BJ (cell line): ENCODE measurements at regions not wholly inside any gene's neighbourhood (a gene's known extent, or its start where the extent isn't known, plus 50 kb on each side); places are given as distances from the start of the nearest gene placed in this dataset.

Experiments used
- CTCF ChIA-PET: fragments of 350-600 bp; formaldehyde crosslinking; extraction: SDS; loops from one replicate; lab custom pipeline; 2021; ENCODE audit warnings: antibody characterized with exemption, inconsistent platforms; lab: Yijun Ruan, JAX
- POLR2A ChIA-PET: fragments of 300-600 bp; sonication (Branson Sonifier 250); formaldehyde crosslinking; extraction: SDS; loops from one replicate; lab custom pipeline; 2021; ENCODE audit warnings: antibody characterized with exemption; lab: Charles Lee
- DNase-seq: peaks from one replicate; pipeline ENCODE4 v3.0.0-alpha.2; 2011; ENCODE audit warnings: low read depth
- H3K27me3 ChIP-seq: 2 replicates; pipeline ENCODE4 v1.6.0; 2011; ENCODE audit warnings: low read length; ENCODE audit not compliant: control insufficient read depth, insufficient read depth
- H3K36me3 ChIP-seq: 2 replicates; pipeline ENCODE4 v1.5.1; 2011; ENCODE audit warnings: low read length; ENCODE audit not compliant: control insufficient read depth, insufficient read depth
- H3K4me3 ChIP-seq: 2 replicates; pipeline ENCODE4 v1.5.1; 2011; ENCODE audit warnings: low read depth, mild to moderate bottlenecking, control low read depth, low read length
- TF ChIP-seq, protein P1 (sequence below): IDR thresholded peaks from 2 replicates; pipeline ENCODE4 v1.5.1; 2011; ENCODE audit warnings: low read depth, mild to moderate bottlenecking, control low read depth, inconsistent platforms, low read length, moderate library complexity; ENCODE audit not compliant: insufficient read depth

- no peak overlapping the region for H3K4me3 ChIP-seq
- CTCF ChIA-PET = no interaction called here
- TF ChIP-seq, protein P1, sequence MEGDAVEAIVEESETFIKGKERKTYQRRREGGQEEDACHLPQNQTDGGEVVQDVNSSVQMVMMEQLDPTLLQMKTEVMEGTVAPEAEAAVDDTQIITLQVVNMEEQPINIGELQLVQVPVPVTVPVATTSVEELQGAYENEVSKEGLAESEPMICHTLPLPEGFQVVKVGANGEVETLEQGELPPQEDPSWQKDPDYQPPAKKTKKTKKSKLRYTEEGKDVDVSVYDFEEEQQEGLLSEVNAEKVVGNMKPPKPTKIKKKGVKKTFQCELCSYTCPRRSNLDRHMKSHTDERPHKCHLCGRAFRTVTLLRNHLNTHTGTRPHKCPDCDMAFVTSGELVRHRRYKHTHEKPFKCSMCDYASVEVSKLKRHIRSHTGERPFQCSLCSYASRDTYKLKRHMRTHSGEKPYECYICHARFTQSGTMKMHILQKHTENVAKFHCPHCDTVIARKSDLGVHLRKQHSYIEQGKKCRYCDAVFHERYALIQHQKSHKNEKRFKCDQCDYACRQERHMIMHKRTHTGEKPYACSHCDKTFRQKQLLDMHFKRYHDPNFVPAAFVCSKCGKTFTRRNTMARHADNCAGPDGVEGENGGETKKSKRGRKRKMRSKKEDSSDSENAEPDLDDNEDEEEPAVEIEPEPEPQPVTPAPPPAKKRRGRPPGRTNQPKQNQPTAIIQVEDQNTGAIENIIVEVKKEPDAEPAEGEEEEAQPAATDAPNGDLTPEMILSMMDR = no peak
Observed at GRCh38 chr3:66656609-66657008, 155.8 kb upstream of the LRIG1 start.

DNA sequence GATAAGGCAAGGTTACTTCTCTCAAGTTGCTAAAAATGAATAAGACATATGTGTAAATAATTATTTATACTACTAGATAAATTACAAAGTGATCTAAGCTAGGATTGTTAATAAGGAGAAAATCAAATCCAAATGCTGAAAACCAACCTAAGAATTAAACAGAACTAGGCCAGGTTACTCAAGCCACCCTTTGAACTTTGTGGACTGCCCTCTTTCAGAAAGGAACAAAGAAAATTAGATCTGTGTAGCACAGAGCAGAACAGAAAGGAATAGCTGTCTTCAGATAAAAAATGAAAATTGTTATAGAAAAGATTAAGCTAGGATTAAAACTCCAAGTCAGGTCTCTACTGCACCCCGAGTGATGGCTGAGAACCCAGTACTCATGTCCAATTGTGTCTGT lies 158.2 kb upstream of the LRIG1 start:
- DNase-seq = no peak
- Histone ChIP-seq H3K36me3 (no peaks in the 10 kb centered on the region), H3K27me3 (peaks cover 3% of the 10 kb centered on the region; the same call in 1 of the 2 replicates), H3K4me3 (no peak overlapping the region)
- ChIA-PET CTCF (no interaction called here), POLR2A (no interaction called here)
- TF ChIP-seq, protein P1 = no peak

More at GRCh38 chr3:66656609-66657008, 155.8 kb upstream of the LRIG1 start:
- POLR2A ChIA-PET = no interaction called here
- no peak for DNase-seq
- H3K36me3 ChIP-seq = no peaks in the 10 kb centered on the region
- peaks cover 5% of the 10 kb centered on the region; the same call in 1 of the 2 replicates for H3K27me3 ChIP-seq

DNA sequence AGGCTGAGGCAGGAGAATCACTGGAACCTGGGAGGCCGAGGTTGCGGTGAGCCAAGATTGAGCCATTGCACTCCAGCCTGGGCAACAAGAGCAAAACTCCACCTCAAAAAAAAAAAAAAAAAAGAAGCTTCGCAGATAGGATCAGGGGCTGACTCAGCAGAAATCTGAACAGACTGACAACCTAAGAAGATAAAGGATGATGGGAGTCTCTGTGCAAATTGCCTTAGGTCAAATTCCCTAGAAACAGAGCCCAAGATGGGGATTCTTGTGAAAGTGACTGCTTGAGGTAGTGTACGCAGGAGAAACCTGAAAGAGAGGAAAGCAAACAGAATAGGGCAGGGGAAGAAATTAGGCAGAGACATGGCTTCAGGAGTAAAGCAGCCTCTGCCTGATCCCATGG lies 160.8 kb upstream of the LRIG1 start:
- ChIA-PET CTCF (no interaction called here), POLR2A (no interaction called here)
- Histone ChIP-seq H3K4me3 (no peak overlapping the region), H3K36me3 (no peaks in the 10 kb centered on the region), H3K27me3 (no peaks in the 10 kb centered on the region)
- no peak for DNase-seq
- TF ChIP-seq, protein P1 = no peak

- ChIA-PET POLR2A (no interaction called here), CTCF (interaction anchor here (0.5 kb wide), 1 partner anchor 132 kb away, joined by 3 read pairs; no protein-coding TSS in a partner anchor)
- H3K27me3 ChIP-seq = no peaks in the 10 kb centered on the region
- TF ChIP-seq, protein P1 = no peak
- H3K4me3 ChIP-seq = no peak overlapping the region
- DNase-seq = no peak
- H3K36me3 ChIP-seq = no peaks in the 10 kb centered on the region
Observed at GRCh38 chr3:66662894-66663293, 162.1 kb upstream of the LRIG1 start.

DNA sequence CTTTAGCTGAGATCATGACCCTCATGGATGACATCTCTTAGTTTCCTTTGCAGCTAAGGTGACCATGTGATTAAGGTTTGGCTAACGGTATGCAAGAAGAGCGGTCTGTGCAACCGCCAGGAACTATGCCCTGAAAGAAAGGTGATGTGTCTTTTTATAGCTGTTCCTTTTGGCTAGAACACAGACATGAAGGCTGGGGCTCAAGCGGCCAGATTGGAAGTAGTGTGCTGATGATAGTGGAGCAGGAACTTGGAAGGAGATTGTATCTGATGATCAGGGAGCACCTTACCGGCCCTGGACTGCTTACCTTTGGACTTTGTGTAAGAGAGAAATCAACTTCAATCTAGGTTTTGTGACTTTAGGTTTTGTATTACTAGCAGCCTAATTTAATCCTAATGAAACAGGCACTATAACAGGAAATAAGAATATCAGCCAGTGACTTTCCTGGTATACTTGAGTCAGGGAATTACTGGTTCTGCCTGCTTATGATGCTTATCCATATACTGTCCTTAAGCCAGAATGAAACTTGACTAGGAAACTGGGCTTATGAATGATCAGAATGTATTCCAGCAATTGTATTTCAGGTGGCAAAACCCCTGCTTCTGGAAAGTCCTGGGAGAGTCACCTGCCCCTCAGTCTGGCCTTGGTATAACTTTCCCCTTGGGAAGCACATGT lies 164.3 kb upstream of the LRIG1 start:
- ChIA-PET POLR2A (no interaction called here), CTCF (no interaction called here)
- DNase-seq = no peak
- Histone ChIP-seq H3K36me3 (no peaks in the 10 kb centered on the region), H3K4me3 (no peak overlapping the region), H3K27me3 (no peaks in the 10 kb centered on the region)
- TF ChIP-seq, protein P1 = no peak
